CD4-positive, alpha-beta T cell treated with Interleukin-15 for 4 hours (primary cell): ENCODE measurements at regions not wholly inside any gene's neighbourhood (a gene's known extent, or its start where the extent isn't known, plus 50 kb on each side); places are given as distances from the start of the nearest gene placed in this dataset.

Experiments used
- DNase-seq: peaks from one replicate; pipeline ENCODE4 v3.0.0-alpha.2; 2020; ENCODE audit warnings: low spot score

- DNase-seq, result no peak
Observed at GRCh38 chr14:39763402-39763890, 331.2 kb upstream of the FBXO33 start.

GRCh38 chr14:39762576-39763401, 330.6 kb upstream of the FBXO33 start:
- peak; percentile 6 for DNase-seq

- DNase-seq, result no peak
Observed at GRCh38 chr14:39755269-39755878, 323.1 kb upstream of the FBXO33 start.

GRCh38 chr14:39740454-39740853, 308.2 kb upstream of the FBXO33 start:
- DNase-seq, result no peak

GRCh38 chr14:39739796-39740195, 307.6 kb upstream of the FBXO33 start:
- no peak for DNase-seq

GRCh38 chr14:39734306-39734705, 302.1 kb upstream of the FBXO33 start:
- no peak for DNase-seq

- DNase-seq, result no peak
Observed at GRCh38 chr14:39733741-39734140, 301.5 kb upstream of the FBXO33 start.

GRCh38 chr14:39731912-39732311, 299.7 kb upstream of the FBXO33 start:
- no peak for DNase-seq

- no peak for DNase-seq
Observed at GRCh38 chr14:39726563-39726962, 294.3 kb upstream of the FBXO33 start.

GRCh38 chr14:39722547-39723273, 290.5 kb upstream of the FBXO33 start:
- DNase-seq, result no peak

GRCh38 chr14:39716987-39717570, 284.8 kb upstream of the FBXO33 start:
- no peak for DNase-seq

GRCh38 chr14:39712293-39712999, 280.2 kb upstream of the FBXO33 start:
- no peak for DNase-seq

- DNase-seq, result no peak
Observed at GRCh38 chr14:39704594-39704993, 272.4 kb upstream of the FBXO33 start.

GRCh38 chr14:39694341-39694740, 262.1 kb upstream of the FBXO33 start:
- no peak for DNase-seq

GRCh38 chr14:39683691-39684260, 251.5 kb upstream of the FBXO33 start:
- no peak for DNase-seq

- DNase-seq, result no peak
Observed at GRCh38 chr14:39682582-39682981, 250.3 kb upstream of the FBXO33 start.

- DNase-seq, result no peak
Observed at GRCh38 chr14:39681782-39682399, 249.7 kb upstream of the FBXO33 start.

GRCh38 chr14:39680777-39681176, 248.5 kb upstream of the FBXO33 start:
- no peak for DNase-seq

GRCh38 chr14:39673734-39674133, 241.5 kb upstream of the FBXO33 start:
- no peak for DNase-seq

- no peak for DNase-seq
Observed at GRCh38 chr14:39673270-39673711, 241.1 kb upstream of the FBXO33 start.

GRCh38 chr14:39668449-39668848, 236.2 kb upstream of the FBXO33 start:
- DNase-seq, result no peak
